HG02981 (cell line): ENCODE measurements at regions not wholly inside any gene's neighbourhood (a gene's known extent, or its start where the extent isn't known, plus 50 kb on each side); places are given as distances from the start of the nearest gene placed in this dataset.
"Not testable (repeated sequence)": the region's sequence is repeated elsewhere in the genome, so short reads cannot be mapped to it uniquely, and the experiment has no call there.

Experiments
- ATAC-seq: cut with Tn5 transposase; IDR thresholded peaks from one replicate; pipeline ENCODE4 v1.9.1; 2021; ENCODE audit warnings: mild to moderate bottlenecking, moderate library complexity; ENCODE audit not compliant: unreplicated experiment

- no peak for ATAC-seq
Observed at GRCh38 chr2:41142478-41142877, 690.6 kb upstream of the SLC8A1 start.

GRCh38 chr2:41145066-41145465 is 693.2 kb upstream of the SLC8A1 start:
- no peak for ATAC-seq

- no peak for ATAC-seq
Observed at GRCh38 chr2:41149054-41149453, 697.2 kb upstream of the SLC8A1 start.

GRCh38 chr2:41151746-41152145 is 699.9 kb upstream of the SLC8A1 start:
- no peak for ATAC-seq

- ATAC-seq: no peak
Observed at GRCh38 chr2:41152318-41152717, 700.4 kb upstream of the SLC8A1 start.

- no peak for ATAC-seq
Observed at GRCh38 chr2:41160439-41160838, 708.5 kb upstream of the SLC8A1 start.

- no peak for ATAC-seq
Observed at GRCh38 chr2:41167014-41167413, 715.1 kb upstream of the SLC8A1 start.

- ATAC-seq: no peak
Observed at GRCh38 chr2:41169744-41170143, 717.9 kb upstream of the SLC8A1 start.

GRCh38 chr2:41170589-41170988 is 718.7 kb upstream of the SLC8A1 start:
- ATAC-seq: no peak

GRCh38 chr2:41180387-41180786 is 728.5 kb upstream of the SLC8A1 start:
- ATAC-seq: no peak

- ATAC-seq: no peak
Observed at GRCh38 chr2:41182961-41183360, 731.1 kb upstream of the SLC8A1 start.

GRCh38 chr2:41187376-41188122 is 735.7 kb upstream of the SLC8A1 start:
- no peak for ATAC-seq

- no peak for ATAC-seq
Observed at GRCh38 chr2:41194230-41194629, 742.3 kb upstream of the SLC8A1 start.

GRCh38 chr2:41197781-41198180 is 745.9 kb upstream of the SLC8A1 start:
- no peak for ATAC-seq

- no peak for ATAC-seq
Observed at GRCh38 chr2:41199334-41199733, 747.4 kb upstream of the SLC8A1 start.

- ATAC-seq: no peak
Observed at GRCh38 chr2:41204315-41204714, 752.4 kb upstream of the SLC8A1 start.

GRCh38 chr2:41206004-41206403 is 754.1 kb upstream of the SLC8A1 start:
- ATAC-seq: no peak

- no peak for ATAC-seq
Observed at GRCh38 chr2:41207578-41207977, 755.7 kb upstream of the SLC8A1 start.

GRCh38 chr2:41210030-41210429 is 758.1 kb upstream of the SLC8A1 start:
- ATAC-seq: not testable (repeated sequence)

- ATAC-seq: no peak
Observed at GRCh38 chr2:41216978-41217377, 765.1 kb upstream of the SLC8A1 start.

GRCh38 chr2:41222593-41222992 is 770.7 kb upstream of the SLC8A1 start:
- ATAC-seq: no peak

- no peak for ATAC-seq
Observed at GRCh38 chr2:41234093-41234492, 782.2 kb upstream of the SLC8A1 start.
